NCI-H2107 treated with DMSO at 0.1 percent for 48 hours (cell line): ENCODE measurements at regions not wholly inside any gene's neighbourhood (a gene's known extent, or its start where the extent isn't known, plus 50 kb on each side); places are given as distances from the start of the nearest gene placed in this dataset.
"Not testable (repeated sequence)": the region's sequence is repeated elsewhere in the genome, so short reads cannot be mapped to it uniquely, and the experiment has no call there.

Source experiments
- DNase-seq: peaks from one replicate; lab custom pipeline; 2025; ENCODE audit not compliant: unreplicated experiment; lab: John Stamatoyannopoulos, UW

DNA sequence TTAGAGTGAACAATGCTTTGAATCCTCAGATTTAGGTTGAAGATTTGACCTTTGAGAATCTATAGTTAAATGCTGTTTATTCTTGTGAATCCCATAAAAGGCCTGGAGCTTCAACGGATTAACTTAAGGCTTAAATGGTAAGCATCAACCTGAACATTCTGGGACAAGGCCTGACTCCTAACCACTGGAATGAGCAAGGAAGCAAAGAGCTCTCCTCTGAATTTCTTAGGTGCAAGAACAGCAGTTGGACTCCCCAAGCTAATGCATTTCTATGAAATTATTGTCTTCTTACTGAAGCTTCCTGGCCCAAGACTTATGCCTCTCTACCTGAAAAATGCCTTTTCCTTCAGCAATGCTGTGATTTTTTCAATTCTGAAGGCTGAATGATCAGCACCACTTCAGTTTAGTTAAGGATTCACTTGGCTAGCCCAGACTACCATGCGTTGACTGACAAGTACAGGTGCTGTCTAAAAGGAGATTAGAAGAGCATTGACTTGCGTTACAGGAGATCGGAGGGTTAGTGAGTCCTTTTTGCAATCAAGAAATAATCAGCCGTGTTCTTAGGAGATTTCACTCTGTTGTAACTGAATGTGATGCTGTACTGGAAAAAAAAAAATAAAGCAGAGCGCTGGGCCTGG is 178.5 kb downstream of the ZC3H11B start:
- DNase-seq, result no peak

GRCh38 chr1:219433496-219434131 is 179.3 kb downstream of the ZC3H11B start:
- DNase-seq, result no peak

- DNase-seq, result no peak
Observed at GRCh38 chr1:219433001-219433400, 179.9 kb downstream of the ZC3H11B start.

DNA sequence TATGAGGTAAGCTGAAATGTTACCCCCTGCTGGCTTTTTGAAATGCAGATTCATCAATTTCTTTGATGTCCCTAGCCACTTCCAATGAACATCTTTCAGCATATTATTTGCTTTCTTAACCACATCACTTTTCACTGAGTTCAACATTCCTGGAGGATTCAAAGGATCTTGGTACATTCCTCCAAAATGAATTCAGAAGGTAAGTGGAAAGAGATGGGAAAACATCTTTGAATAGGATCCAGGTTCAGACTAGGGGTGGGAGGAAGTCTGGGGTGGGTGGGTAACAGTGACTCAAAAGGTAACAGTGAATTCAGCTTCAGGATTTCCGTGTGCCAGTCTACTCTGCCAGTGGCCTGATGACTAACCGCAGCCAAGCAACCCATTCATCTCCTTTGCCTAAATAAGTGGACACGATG is 180.7 kb downstream of the ZC3H11B start:
- DNase-seq, result no peak

- no peak for DNase-seq
Observed at GRCh38 chr1:219430419-219430818, 182.5 kb downstream of the ZC3H11B start.

- no peak for DNase-seq
Observed at GRCh38 chr1:219428651-219429050, 184.3 kb downstream of the ZC3H11B start.

DNA sequence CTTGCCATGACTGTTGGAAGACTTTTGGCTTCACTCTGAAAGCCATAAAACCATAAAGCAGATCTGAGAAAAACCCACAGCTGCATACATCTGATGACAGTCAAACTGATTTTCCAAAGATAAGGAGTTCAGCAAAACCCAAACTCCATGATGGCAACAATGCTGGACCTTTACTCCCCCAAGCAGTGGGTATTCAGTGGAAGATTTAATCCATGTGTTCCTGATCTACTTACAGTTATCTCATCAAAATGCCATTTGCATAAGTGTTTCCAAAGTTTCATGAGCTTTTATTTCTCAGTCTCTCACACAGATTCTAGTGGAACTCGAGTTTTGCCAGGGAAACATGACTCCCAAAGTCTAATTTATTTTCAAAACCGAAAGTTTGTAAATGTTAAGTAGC is 184.9 kb downstream of the ZC3H11B start:
- DNase-seq, result no peak

- DNase-seq, result no peak
Observed at GRCh38 chr1:219427403-219427802, 185.5 kb downstream of the ZC3H11B start.

DNA sequence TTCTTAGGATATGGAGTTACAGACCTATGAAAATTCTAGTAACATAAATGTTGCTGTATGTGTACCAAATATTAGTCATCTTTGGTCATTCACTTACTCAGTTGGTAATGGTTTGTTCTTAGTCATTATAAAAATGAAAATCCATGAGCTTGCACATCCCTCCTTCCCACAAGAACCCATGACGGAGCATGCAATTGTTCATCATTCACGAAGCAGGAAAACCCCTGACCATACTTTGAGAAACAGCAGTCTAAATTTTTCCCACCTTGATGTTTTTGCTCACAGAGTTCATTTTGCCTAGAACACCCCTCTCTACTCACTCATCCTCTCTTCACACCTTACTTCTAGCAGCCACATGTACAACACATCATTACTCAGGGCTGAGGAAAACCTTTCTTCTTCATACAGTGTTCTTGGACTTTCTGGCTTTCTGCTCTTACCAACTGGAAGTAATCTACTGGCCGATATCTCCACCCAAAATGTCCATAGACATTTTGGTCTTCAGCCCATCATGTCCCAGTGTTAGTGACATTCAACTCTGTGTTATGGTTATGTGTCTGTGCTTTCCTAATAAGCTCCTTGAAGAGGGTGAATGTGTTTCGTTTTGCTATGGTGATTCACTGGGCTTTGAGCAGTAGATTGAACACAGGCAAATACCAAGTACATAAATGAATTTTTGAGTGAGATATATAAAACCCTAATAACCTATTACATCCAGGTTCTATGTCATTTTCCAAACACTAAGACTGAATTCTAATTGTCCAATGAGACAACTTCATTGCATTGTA is 189.9 kb downstream of the ZC3H11B start:
- DNase-seq, result no peak

GRCh38 chr1:219420913-219421312 is 192.0 kb downstream of the ZC3H11B start:
- no peak for DNase-seq

DNA sequence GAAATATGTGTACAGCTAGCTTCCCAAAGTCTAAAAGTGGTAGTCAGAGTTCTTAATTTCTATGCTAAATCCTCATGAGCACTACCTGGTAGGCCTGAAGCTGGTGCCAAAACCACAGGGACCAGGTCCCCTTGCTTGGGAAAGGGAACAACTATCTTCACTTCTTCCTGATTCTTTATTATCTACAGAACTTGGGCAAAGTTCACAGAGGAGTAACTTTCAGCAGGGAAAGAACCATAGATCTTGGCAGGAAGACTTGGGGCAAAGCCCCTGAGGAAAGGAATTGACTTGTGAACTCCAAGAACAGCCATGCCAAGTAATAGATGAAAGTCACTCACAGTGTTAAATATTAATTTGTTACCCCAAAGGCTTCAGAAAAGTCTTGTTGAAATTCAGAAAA is 193.0 kb downstream of the ZC3H11B start:
- DNase-seq, result no peak

DNA sequence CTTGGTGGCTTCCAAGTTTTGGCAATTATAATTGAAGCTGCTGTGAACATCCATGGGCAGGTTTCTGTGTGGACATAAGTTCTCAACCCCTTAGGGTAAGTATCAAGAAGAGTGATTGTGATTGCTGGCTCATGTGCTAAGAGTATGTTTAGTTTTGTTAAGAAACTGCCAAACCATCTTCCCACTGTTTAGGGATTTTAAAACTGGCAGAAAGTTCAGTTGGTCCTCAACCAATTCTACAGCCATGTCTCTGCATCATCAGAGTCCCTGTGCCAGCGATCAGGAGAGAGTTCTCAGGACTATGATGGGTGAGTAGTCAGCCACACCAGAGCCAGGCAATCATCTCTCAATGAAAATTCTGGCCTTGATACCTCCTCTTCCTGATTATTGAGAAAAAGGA is 193.8 kb downstream of the ZC3H11B start:
- DNase-seq, result no peak

DNA sequence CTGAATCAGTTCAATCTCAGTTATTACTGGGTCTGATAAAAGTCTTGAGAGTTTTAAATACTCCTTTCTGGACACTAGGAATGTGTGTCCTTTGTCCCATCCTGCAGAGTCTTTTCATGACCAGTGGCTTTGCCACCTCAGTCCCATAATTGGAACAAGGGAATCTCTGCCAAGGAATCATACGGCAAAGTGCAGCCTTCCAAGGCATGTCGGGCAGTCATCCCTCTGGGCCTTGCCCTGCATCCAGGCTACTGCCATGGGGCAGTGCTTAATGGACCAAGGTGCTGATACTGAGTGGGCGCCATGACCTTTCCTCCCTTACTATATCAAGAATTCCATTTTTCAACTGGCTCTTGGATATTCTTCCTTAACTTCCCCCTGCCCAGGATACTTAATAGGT is 195.3 kb downstream of the ZC3H11B start:
- no peak for DNase-seq

- DNase-seq, result peak; percentile 29
Observed at GRCh38 chr1:219416598-219417238, 196.2 kb downstream of the ZC3H11B start.

DNA sequence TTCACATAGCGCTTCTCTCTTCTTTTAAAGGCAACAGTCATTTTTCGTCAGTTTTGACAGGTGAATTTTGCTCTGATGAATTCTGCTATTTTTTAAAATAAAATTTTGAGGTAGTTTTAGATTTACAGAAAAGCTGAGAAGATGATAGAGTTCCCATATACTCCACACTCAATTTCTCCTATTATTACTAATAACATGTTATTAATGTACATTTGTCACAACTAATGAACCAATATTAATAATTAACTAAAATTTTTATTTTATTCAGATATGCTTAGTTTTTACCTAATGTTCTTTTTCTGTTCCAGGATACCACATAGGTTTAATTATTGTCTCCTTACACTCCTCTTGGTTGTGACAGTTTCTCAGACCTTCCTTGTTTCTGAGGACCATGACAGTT is 197.0 kb downstream of the ZC3H11B start:
- no peak for DNase-seq

DNA sequence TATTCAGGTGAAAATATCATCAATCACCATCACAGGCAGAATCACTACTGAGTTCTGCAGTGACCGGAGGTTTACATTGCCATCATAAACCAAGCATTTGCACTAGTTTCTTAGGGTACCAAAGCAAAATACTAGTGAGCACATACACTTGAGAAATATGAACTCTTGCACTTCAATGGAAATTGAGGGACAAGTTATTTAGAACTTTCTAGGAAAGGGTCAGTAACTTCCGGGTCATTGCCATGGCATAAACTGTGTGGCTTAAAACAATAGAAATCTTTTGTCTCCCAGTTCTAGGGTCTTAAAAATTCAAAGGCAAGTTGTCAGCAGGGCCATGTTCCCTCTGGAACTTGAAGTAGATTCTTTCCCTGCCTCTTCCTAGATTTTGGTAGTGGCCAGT is 197.5 kb downstream of the ZC3H11B start:
- DNase-seq, result no peak

DNA sequence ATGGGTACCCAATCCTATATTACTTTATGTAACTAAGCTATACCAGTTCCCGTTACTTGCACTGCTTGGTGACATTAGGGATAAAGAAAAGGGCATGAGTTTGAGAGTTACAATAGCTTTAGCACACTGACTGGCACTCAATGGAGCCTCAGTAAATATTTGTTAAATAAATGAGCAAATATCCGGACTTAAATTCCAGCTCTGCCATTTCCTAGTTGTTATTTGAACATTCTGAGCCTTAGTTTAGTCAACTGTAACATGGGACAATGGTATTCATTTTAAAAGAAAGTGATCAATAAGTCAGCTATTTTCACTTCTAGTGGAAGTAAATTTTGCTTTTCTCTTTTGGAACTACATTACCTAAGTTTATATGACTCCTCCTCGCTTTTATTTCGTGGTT is 198.7 kb downstream of the ZC3H11B start:
- no peak for DNase-seq

DNA sequence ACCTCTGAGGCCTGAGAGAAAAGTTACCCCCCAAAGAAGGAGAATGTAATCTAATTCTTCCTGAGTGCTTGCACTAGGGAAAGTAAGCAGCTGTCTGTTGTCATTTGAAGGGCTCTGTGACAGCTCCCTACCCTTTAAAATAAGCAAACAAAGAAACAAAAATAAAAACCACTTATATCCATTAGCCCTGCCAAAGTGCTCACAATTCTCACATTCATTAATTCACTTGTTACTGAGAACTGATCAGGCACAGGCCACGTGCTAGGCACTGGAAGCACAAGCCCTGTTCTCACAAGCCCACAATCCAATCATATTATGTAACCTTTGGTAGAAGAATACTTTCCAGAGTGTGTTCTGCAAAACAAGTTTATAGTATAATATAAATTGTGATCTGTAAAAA is 199.4 kb downstream of the ZC3H11B start:
- peak; percentile 95 for DNase-seq

GRCh38 chr1:219412772-219413171 is 200.1 kb downstream of the ZC3H11B start:
- no peak for DNase-seq

DNA sequence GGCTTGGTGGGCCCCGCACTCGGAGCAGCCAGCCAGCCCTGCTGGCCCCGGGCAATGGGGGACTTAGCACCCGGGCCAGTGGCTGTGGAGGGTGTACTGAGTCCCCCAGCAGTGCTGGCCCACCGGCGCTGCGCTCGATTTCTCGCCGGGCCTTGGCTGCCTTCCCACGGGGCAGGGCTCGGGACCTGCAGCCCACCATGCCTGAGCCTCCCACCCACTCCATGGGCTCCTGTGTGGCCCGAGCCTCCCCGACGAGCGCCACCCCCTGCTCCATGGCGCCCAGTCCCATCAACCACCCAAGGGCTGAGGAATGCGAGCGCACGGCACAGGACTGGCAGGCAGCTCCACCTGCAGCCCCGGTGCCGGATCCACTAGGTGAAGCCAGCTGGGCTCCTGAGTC is 202.2 kb downstream of the ZC3H11B start:
- DNase-seq, result not testable (repeated sequence)

GRCh38 chr1:219405531-219406331 is 207.2 kb downstream of the ZC3H11B start:
- peak; percentile 65 for DNase-seq
